A549 (cell line): ENCODE measurements at regions not wholly inside any gene's neighbourhood (a gene's known extent, or its start where the extent isn't known, plus 50 kb on each side); places are given as distances from the start of the nearest gene placed in this dataset.

Source experiments
- PHF8 ChIP-seq: fragments of 200-600 bp; sonication (generic); IDR thresholded peaks from 2 replicates; pipeline ENCODE4 v1.6.1; 2016; ENCODE audit warnings: low read depth, mild to moderate bottlenecking, antibody characterized with exemption, moderate library complexity, borderline replicate concordance
- POLR2A ChIP-seq: IDR thresholded peaks from 2 replicates; pipeline ENCODE4 v1.6.1; 2012; ENCODE audit warnings: mild to moderate bottlenecking, low read length
- TF ChIP-seq, protein P1 (sequence below): fragments of >200 bp; sonication (Bioruptor Twin); formaldehyde crosslinking; IDR thresholded peaks from 3 replicates; pipeline ENCODE4 v1.5.1; 2016

DNA sequence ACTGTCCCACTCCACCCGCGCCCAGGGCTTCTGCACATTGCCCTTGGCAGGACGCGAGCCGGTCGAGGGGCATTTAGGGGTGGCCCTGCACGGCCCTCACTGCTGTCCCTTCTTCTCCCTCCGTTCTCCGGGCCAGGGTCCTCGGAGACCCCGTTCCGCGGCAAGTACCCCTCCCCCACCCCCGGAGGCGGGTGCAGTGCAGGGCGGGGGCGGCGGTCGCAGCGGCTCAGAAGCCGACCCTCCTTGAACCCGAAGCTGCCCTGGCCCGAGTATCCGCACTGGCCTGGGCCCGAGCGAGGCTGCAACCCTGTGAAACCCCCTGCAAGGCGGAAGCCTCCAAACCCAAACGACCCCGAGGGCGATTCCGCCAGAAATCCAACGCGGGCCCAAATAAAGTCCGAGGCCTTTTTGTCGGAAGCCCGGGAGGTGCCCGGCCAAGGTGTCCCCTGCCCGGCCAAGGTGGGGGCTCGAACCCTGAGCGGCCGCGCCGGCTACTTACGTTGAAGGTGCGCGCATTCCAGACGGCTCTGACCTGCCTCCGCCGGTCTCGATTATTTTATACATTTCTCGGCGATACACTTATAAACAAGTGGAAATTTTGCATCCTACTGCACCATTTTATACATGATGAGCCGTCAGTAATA is 53.1 kb upstream of the TMEM33 start:
- TF ChIP-seq POLR2A (no peak), PHF8 (no peak)
- TF ChIP-seq, protein P1, sequence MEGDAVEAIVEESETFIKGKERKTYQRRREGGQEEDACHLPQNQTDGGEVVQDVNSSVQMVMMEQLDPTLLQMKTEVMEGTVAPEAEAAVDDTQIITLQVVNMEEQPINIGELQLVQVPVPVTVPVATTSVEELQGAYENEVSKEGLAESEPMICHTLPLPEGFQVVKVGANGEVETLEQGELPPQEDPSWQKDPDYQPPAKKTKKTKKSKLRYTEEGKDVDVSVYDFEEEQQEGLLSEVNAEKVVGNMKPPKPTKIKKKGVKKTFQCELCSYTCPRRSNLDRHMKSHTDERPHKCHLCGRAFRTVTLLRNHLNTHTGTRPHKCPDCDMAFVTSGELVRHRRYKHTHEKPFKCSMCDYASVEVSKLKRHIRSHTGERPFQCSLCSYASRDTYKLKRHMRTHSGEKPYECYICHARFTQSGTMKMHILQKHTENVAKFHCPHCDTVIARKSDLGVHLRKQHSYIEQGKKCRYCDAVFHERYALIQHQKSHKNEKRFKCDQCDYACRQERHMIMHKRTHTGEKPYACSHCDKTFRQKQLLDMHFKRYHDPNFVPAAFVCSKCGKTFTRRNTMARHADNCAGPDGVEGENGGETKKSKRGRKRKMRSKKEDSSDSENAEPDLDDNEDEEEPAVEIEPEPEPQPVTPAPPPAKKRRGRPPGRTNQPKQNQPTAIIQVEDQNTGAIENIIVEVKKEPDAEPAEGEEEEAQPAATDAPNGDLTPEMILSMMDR: no peak
